ENCODE measurements at regions not wholly inside any gene's neighbourhood (a gene's known extent, or its start where the extent isn't known, plus 50 kb on each side); places are given as distances from the start of the nearest gene placed in this dataset.

- TF ChIP-seq, protein P1, sequence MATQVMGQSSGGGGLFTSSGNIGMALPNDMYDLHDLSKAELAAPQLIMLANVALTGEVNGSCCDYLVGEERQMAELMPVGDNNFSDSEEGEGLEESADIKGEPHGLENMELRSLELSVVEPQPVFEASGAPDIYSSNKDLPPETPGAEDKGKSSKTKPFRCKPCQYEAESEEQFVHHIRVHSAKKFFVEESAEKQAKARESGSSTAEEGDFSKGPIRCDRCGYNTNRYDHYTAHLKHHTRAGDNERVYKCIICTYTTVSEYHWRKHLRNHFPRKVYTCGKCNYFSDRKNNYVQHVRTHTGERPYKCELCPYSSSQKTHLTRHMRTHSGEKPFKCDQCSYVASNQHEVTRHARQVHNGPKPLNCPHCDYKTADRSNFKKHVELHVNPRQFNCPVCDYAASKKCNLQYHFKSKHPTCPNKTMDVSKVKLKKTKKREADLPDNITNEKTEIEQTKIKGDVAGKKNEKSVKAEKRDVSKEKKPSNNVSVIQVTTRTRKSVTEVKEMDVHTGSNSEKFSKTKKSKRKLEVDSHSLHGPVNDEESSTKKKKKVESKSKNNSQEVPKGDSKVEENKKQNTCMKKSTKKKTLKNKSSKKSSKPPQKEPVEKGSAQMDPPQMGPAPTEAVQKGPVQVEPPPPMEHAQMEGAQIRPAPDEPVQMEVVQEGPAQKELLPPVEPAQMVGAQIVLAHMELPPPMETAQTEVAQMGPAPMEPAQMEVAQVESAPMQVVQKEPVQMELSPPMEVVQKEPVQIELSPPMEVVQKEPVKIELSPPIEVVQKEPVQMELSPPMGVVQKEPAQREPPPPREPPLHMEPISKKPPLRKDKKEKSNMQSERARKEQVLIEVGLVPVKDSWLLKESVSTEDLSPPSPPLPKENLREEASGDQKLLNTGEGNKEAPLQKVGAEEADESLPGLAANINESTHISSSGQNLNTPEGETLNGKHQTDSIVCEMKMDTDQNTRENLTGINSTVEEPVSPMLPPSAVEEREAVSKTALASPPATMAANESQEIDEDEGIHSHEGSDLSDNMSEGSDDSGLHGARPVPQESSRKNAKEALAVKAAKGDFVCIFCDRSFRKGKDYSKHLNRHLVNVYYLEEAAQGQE (IDR thresholded peaks at IDR 0.05; ENCODE audit: unreplicated experiment), result no peak
- TF ChIP-seq EZH2 (IDR thresholded peaks at IDR 0.05; ENCODE audit: low read depth, unreplicated experiment) (no peak), EZH2phosphoT487 (IDR thresholded peaks at IDR 0.05; ENCODE audit: unreplicated experiment) (no peak), NANOG (IDR thresholded peaks at IDR 0.05; ENCODE audit: borderline replicate concordance) (no peak), CREB1 (CRISPR knock-in tag; IDR thresholded peaks at IDR 0.05; ENCODE audit: low read depth) (no peak), POLR2AphosphoS5 (IDR thresholded peaks at IDR 0.05; ENCODE audit: low read depth) (no peak), ZNF114 (CRISPR knock-in tag; IDR thresholded peaks at IDR 0.05) (no peak)
- TF ChIP-seq, protein P2, sequence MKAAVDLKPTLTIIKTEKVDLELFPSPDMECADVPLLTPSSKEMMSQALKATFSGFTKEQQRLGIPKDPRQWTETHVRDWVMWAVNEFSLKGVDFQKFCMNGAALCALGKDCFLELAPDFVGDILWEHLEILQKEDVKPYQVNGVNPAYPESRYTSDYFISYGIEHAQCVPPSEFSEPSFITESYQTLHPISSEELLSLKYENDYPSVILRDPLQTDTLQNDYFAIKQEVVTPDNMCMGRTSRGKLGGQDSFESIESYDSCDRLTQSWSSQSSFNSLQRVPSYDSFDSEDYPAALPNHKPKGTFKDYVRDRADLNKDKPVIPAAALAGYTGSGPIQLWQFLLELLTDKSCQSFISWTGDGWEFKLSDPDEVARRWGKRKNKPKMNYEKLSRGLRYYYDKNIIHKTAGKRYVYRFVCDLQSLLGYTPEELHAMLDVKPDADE (IDR thresholded peaks at IDR 0.05), result no peak
- TF ChIP-seq, protein P3, sequence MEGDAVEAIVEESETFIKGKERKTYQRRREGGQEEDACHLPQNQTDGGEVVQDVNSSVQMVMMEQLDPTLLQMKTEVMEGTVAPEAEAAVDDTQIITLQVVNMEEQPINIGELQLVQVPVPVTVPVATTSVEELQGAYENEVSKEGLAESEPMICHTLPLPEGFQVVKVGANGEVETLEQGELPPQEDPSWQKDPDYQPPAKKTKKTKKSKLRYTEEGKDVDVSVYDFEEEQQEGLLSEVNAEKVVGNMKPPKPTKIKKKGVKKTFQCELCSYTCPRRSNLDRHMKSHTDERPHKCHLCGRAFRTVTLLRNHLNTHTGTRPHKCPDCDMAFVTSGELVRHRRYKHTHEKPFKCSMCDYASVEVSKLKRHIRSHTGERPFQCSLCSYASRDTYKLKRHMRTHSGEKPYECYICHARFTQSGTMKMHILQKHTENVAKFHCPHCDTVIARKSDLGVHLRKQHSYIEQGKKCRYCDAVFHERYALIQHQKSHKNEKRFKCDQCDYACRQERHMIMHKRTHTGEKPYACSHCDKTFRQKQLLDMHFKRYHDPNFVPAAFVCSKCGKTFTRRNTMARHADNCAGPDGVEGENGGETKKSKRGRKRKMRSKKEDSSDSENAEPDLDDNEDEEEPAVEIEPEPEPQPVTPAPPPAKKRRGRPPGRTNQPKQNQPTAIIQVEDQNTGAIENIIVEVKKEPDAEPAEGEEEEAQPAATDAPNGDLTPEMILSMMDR (conservative IDR thresholded peaks at IDR 0.05; ENCODE audit: low read depth in 2 of 2), result no peak
- TF ChIP-seq, protein P4, sequence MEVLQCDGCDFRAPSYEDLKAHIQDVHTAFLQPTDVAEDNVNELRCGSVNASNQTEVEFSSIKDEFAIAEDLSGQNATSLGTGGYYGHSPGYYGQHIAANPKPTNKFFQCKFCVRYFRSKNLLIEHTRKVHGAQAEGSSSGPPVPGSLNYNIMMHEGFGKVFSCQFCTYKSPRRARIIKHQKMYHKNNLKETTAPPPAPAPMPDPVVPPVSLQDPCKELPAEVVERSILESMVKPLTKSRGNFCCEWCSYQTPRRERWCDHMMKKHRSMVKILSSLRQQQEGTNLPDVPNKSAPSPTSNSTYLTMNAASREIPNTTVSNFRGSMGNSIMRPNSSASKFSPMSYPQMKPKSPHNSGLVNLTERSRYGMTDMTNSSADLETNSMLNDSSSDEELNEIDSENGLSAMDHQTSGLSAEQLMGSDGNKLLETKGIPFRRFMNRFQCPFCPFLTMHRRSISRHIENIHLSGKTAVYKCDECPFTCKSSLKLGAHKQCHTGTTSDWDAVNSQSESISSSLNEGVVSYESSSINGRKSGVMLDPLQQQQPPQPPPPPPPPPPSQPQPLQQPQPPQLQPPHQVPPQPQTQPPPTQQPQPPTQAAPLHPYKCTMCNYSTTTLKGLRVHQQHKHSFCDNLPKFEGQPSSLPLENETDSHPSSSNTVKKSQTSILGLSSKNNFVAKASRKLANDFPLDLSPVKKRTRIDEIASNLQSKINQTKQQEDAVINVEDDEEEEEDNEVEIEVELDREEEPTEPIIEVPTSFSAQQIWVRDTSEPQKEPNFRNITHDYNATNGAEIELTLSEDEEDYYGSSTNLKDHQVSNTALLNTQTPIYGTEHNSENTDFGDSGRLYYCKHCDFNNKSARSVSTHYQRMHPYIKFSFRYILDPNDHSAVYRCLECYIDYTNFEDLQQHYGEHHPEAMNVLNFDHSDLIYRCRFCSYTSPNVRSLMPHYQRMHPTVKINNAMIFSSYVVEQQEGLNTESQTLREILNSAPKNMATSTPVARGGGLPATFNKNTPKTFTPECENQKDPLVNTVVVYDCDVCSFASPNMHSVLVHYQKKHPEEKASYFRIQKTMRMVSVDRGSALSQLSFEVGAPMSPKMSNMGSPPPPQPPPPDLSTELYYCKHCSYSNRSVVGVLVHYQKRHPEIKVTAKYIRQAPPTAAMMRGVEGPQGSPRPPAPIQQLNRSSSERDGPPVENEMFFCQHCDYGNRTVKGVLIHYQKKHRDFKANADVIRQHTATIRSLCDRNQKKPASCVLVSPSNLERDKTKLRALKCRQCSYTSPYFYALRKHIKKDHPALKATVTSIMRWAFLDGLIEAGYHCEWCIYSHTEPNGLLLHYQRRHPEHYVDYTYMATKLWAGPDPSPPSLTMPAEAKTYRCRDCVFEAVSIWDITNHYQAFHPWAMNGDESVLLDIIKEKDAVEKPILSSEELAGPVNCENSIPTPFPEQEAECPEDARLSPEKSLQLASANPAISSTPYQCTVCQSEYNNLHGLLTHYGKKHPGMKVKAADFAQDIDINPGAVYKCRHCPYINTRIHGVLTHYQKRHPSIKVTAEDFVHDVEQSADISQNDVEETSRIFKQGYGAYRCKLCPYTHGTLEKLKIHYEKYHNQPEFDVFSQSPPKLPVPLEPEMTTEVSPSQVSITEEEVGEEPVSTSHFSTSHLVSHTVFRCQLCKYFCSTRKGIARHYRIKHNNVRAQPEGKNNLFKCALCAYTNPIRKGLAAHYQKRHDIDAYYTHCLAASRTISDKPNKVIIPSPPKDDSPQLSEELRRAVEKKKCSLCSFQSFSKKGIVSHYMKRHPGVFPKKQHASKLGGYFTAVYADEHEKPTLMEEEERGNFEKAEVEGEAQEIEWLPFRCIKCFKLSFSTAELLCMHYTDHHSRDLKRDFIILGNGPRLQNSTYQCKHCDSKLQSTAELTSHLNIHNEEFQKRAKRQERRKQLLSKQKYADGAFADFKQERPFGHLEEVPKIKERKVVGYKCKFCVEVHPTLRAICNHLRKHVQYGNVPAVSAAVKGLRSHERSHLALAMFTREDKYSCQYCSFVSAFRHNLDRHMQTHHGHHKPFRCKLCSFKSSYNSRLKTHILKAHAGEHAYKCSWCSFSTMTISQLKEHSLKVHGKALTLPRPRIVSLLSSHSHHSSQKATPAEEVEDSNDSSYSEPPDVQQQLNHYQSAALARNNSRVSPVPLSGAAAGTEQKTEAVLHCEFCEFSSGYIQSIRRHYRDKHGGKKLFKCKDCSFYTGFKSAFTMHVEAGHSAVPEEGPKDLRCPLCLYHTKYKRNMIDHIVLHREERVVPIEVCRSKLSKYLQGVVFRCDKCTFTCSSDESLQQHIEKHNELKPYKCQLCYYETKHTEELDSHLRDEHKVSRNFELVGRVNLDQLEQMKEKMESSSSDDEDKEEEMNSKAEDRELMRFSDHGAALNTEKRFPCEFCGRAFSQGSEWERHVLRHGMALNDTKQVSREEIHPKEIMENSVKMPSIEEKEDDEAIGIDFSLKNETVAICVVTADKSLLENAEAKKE (CRISPR knock-in tag; IDR thresholded peaks at IDR 0.05), result no peak
- no peak overlapping the region for H3K27ac ChIP-seq (ENCODE audit: low read depth)
- peaks cover 3% of the 10 kb centered on the region; the same call in 2 of the 3 replicates for H3K36me3 Mint-ChIP-seq (ENCODE audit: low read depth)
Measured at GRCh38 chr21:43312011-43312410, 114.9 kb downstream of the SIK1 start.

More at GRCh38 chr21:43312011-43312410, 114.9 kb downstream of the SIK1 start:
- Mint-ChIP-seq H3K27ac (peak overlapping the region; percentile 10; the same call in 1 of the 2 replicates), H3K4me3 (no peak overlapping the region), H3K9me3 (peaks cover 4% of the 10 kb centered on the region), H3K27me3 (ENCODE audit: insufficient read depth, low read depth, poor library complexity) (peaks cover 14% of the 10 kb centered on the region), H3K4me1 (peaks cover 34% of the 10 kb centered on the region)
- no peak for DNase-seq (ENCODE audit: low spot score)
- peaks cover 19% of the 10 kb centered on the region for H3K4me1 ChIP-seq (ENCODE audit: insufficient read depth)
- H3K27me3 ChIP-seq (ENCODE audit: insufficient read depth), result no peaks in the 10 kb centered on the region
- H3K79me2 ChIP-seq (replicated peaks; ENCODE audit: insufficient read depth), result no peaks in the 10 kb centered on the region
- H2AFZ ChIP-seq, result peak overlapping the region; percentile 70; the same call in 1 of the 2 replicates
- no peaks in the 10 kb centered on the region for H3K36me3 ChIP-seq (ENCODE audit: insufficient read depth)
- H3K4me3 ChIP-seq, result no peak overlapping the region
- no peak for ATAC-seq
- H3K9me2 ChIP-seq (ENCODE audit: insufficient read depth), result no peaks in the 10 kb centered on the region
- peak overlapping the region; percentile 14; the same call in 1 of the 2 replicates for H3K4me2 ChIP-seq
- no peaks in the 10 kb centered on the region for H3F3A ChIP-seq (replicated peaks; ENCODE audit: low read depth)
- H4K20me1 ChIP-seq (replicated peaks; ENCODE audit: insufficient read depth), result no peaks in the 10 kb centered on the region

Data from GM23338 (cell line).